ENCODE measurements at regions not wholly inside any gene's neighbourhood (a gene's known extent, or its start where the extent isn't known, plus 50 kb on each side); places are given as distances from the start of the nearest gene placed in this dataset.

GRCh38 chr2:137847443-137847842 is 116.8 kb upstream of the HNMT start:
- DNase-seq (ENCODE audit: low read depth) (no peak), FAIRE-seq (no peak)
- Histone ChIP-seq H3K9me3 (ENCODE audit: insufficient read depth, low read depth, low read length) (no peaks in the 10 kb centered on the region), H3K9ac (ENCODE audit: low read length) (no peak overlapping the region), H3K4me2 (ENCODE audit: low read length) (no peak overlapping the region), H3K27ac (ENCODE audit: low read depth, low read length) (no peak overlapping the region), H3K27me3 (ENCODE audit: insufficient read depth, low read length) (no peaks in the 10 kb centered on the region), H4K20me1 (ENCODE audit: insufficient read depth, low read length) (no peaks in the 10 kb centered on the region), H3K79me2 (ENCODE audit: insufficient read depth, low read length) (no peaks in the 10 kb centered on the region), H3K4me1 (ENCODE audit: insufficient read depth, low read length) (no peaks in the 10 kb centered on the region), H3K36me3 (ENCODE audit: insufficient read depth, low read length) (no peaks in the 10 kb centered on the region), H3K4me3 (ENCODE audit: insufficient read depth, low read depth, low read length) (no peak overlapping the region), H2AFZ (ENCODE audit: low read depth, low read length) (no peak overlapping the region)
- TF ChIP-seq CTCF (IDR thresholded peaks at IDR 0.05; ENCODE audit: insufficient read depth, low read depth, low read length) (no peak), EZH2 (IDR thresholded peaks at IDR 0.05; ENCODE audit: insufficient read depth, low read length) (no peak)
- Mint-ChIP-seq H3K9me3 (ENCODE audit: unreplicated experiment) (no peaks in the 10 kb centered on the region), H3K27me3 (ENCODE audit: low read depth, unreplicated experiment) (no peaks in the 10 kb centered on the region), H3K4me3 (ENCODE audit: unreplicated experiment) (no peak overlapping the region), H3K4me1 (ENCODE audit: low read depth, unreplicated experiment) (no peaks in the 10 kb centered on the region), H3K36me3 (ENCODE audit: low read depth, unreplicated experiment) (no peaks in the 10 kb centered on the region), H3K27ac (ENCODE audit: unreplicated experiment) (no peak overlapping the region)

GRCh38 chr2:137857881-137858280 is 106.4 kb upstream of the HNMT start:
- Mint-ChIP-seq H3K36me3 (ENCODE audit: low read depth, unreplicated experiment) (no peaks in the 10 kb centered on the region), H3K4me1 (ENCODE audit: low read depth, unreplicated experiment) (peaks cover 5% of the 10 kb centered on the region), H3K27me3 (ENCODE audit: low read depth, unreplicated experiment) (no peaks in the 10 kb centered on the region), H3K4me3 (ENCODE audit: unreplicated experiment) (no peak overlapping the region), H3K27ac (ENCODE audit: unreplicated experiment) (no peak overlapping the region), H3K9me3 (ENCODE audit: unreplicated experiment) (no peaks in the 10 kb centered on the region)
- Histone ChIP-seq H3K36me3 (ENCODE audit: insufficient read depth, low read length) (no peaks in the 10 kb centered on the region), H2AFZ (ENCODE audit: low read depth, low read length) (no peak overlapping the region), H4K20me1 (ENCODE audit: insufficient read depth, low read length) (no peaks in the 10 kb centered on the region), H3K9ac (ENCODE audit: low read length) (no peak overlapping the region), H3K4me2 (ENCODE audit: low read length) (no peak overlapping the region), H3K4me1 (ENCODE audit: insufficient read depth, low read length) (no peaks in the 10 kb centered on the region), H3K79me2 (ENCODE audit: insufficient read depth, low read length) (no peaks in the 10 kb centered on the region), H3K27ac (ENCODE audit: low read depth, low read length) (no peak overlapping the region), H3K4me3 (ENCODE audit: insufficient read depth, low read depth, low read length) (no peak overlapping the region), H3K27me3 (ENCODE audit: insufficient read depth, low read length) (no peaks in the 10 kb centered on the region), H3K9me3 (ENCODE audit: insufficient read depth, low read depth, low read length) (no peaks in the 10 kb centered on the region)
- DNase-seq (ENCODE audit: low read depth) (no peak), FAIRE-seq (no peak)
- TF ChIP-seq EZH2 (IDR thresholded peaks at IDR 0.05; ENCODE audit: insufficient read depth, low read length) (no peak), CTCF (IDR thresholded peaks at IDR 0.05; ENCODE audit: insufficient read depth, low read depth, low read length) (no peak)

- H3K27me3 ChIP-seq (ENCODE audit: insufficient read depth, low read length), result no peaks in the 10 kb centered on the region
- no peaks in the 10 kb centered on the region for H3K27me3 Mint-ChIP-seq (ENCODE audit: low read depth, unreplicated experiment)
- H3K9me3 Mint-ChIP-seq (ENCODE audit: unreplicated experiment), result no peaks in the 10 kb centered on the region
- no peak overlapping the region for H3K27ac Mint-ChIP-seq (ENCODE audit: unreplicated experiment)
- H3K4me1 ChIP-seq (ENCODE audit: insufficient read depth, low read length), result no peaks in the 10 kb centered on the region
- no peak overlapping the region for H3K27ac ChIP-seq (ENCODE audit: low read depth, low read length)
- H3K4me2 ChIP-seq (ENCODE audit: low read length), result no peak overlapping the region
- no peaks in the 10 kb centered on the region for H3K36me3 ChIP-seq (ENCODE audit: insufficient read depth, low read length)
- no peak overlapping the region for H3K4me3 Mint-ChIP-seq (ENCODE audit: unreplicated experiment)
- no peaks in the 10 kb centered on the region for H3K79me2 ChIP-seq (ENCODE audit: insufficient read depth, low read length)
- no peaks in the 10 kb centered on the region for H3K36me3 Mint-ChIP-seq (ENCODE audit: low read depth, unreplicated experiment)
- H3K4me1 Mint-ChIP-seq (ENCODE audit: low read depth, unreplicated experiment), result peaks cover 2% of the 10 kb centered on the region
- H4K20me1 ChIP-seq (ENCODE audit: insufficient read depth, low read length), result no peaks in the 10 kb centered on the region
- no peak overlapping the region for H2AFZ ChIP-seq (ENCODE audit: low read depth, low read length)
- H3K4me3 ChIP-seq (ENCODE audit: insufficient read depth, low read depth, low read length), result no peak overlapping the region
- no peak for DNase-seq (ENCODE audit: low read depth)
- TF ChIP-seq EZH2 (IDR thresholded peaks at IDR 0.05; ENCODE audit: insufficient read depth, low read length), result no peak
- no peak for TF ChIP-seq CTCF (IDR thresholded peaks at IDR 0.05; ENCODE audit: insufficient read depth, low read depth, low read length)
- FAIRE-seq, result no peak
- H3K9me3 ChIP-seq (ENCODE audit: insufficient read depth, low read depth, low read length), result no peaks in the 10 kb centered on the region
- H3K9ac ChIP-seq (ENCODE audit: low read length), result no peak overlapping the region
Measured at GRCh38 chr2:137862651-137863050, 101.6 kb upstream of the HNMT start.
